ENCODE measurements at regions not wholly inside any gene's neighbourhood (a gene's known extent, or its start where the extent isn't known, plus 50 kb on each side); places are given as distances from the start of the nearest gene placed in this dataset.

- no peak for TF ChIP-seq ZNF274 (IDR thresholded peaks at IDR 0.05; ENCODE audit: low read depth, low read length)
- TF ChIP-seq SUZ12 (IDR thresholded peaks at IDR 0.05; ENCODE audit: extremely low read depth, insufficient read depth, insufficient read length), result no peak
- no peak for TF ChIP-seq YY1 (IDR thresholded peaks at IDR 0.05; ENCODE audit: insufficient read depth, insufficient read length)
Measured at GRCh38 chr10:47246406-47247147, 53.4 kb upstream of the GDF10 start.

Data from NT2/D1 (cell line).